ENCODE measurements at regions not wholly inside any gene's neighbourhood (a gene's known extent, or its start where the extent isn't known, plus 50 kb on each side); places are given as distances from the start of the nearest gene placed in this dataset.

- intact Hi-C loops (cut with DNase I): no loop called here
- H3K36me3 ChIP-seq (replicated peaks in 1 of 2; ENCODE audit: insufficient read depth in 1 of 2, low read depth in 2 of 2): no peaks in the 10 kb centered on the region
- H3K9me3 ChIP-seq: no peaks in the 10 kb centered on the region
- no peaks in the 10 kb centered on the region for H3K27me3 ChIP-seq
- TF ChIP-seq POLR2A (IDR thresholded peaks at IDR 0.05): no peak
- no peak for TF ChIP-seq CTCF (IDR thresholded peaks at IDR 0.05)
- H3K27ac ChIP-seq: no peak overlapping the region
- no peak for DNase-seq
- WGBS, 2 donors: 43 to 67% methylated on average over 1 of the region's 1 CpG
- H3K4me3 ChIP-seq: no peak overlapping the region
- no peaks in the 10 kb centered on the region for H3K4me1 ChIP-seq
- ATAC-seq: no peak
Measured at GRCh38 chr4:148716431-148717052, 274.3 kb upstream of the NR3C2 start.

- TF ChIP-seq POLR2A (IDR thresholded peaks at IDR 0.05): no peak
- no peak for TF ChIP-seq CTCF (IDR thresholded peaks at IDR 0.05)
- Histone ChIP-seq H3K9me3 (no peaks in the 10 kb centered on the region), H3K27me3 (no peaks in the 10 kb centered on the region), H3K27ac (no peak overlapping the region), H3K4me3 (no peak overlapping the region), H3K4me1 (peaks cover 3% of the 10 kb centered on the region), H3K36me3 (replicated peaks in 1 of 2; ENCODE audit: insufficient read depth in 1 of 2, low read depth in 2 of 2) (no peaks in the 10 kb centered on the region)
- no peak for DNase-seq
- intact Hi-C loops (cut with DNase I): no loop called here
- WGBS, 2 donors: 70 to 83% methylated on average over 1 of the region's 1 CpG
- ATAC-seq: no peak
Measured at GRCh38 chr4:148704291-148704690, 262.1 kb upstream of the NR3C2 start.

- H3K4me3 ChIP-seq: no peak overlapping the region
- no peak for TF ChIP-seq POLR2A (IDR thresholded peaks at IDR 0.05)
- TF ChIP-seq CTCF (IDR thresholded peaks at IDR 0.05): no peak
Measured at GRCh38 chr4:148694702-148695101, 252.5 kb upstream of the NR3C2 start.

GRCh38 chr4:148693913-148694649, 251.9 kb upstream of the NR3C2 start:
- H3K27ac ChIP-seq: no peak overlapping the region
- no peaks in the 10 kb centered on the region for H3K4me1 ChIP-seq
- no peaks in the 10 kb centered on the region for H3K27me3 ChIP-seq
- TF ChIP-seq POLR2A (IDR thresholded peaks at IDR 0.05) (no peak), CTCF (IDR thresholded peaks at IDR 0.05) (no peak)
- ATAC-seq (no peak), DNase-seq (no peak)
- no peaks in the 10 kb centered on the region for H3K9me3 ChIP-seq
- intact Hi-C loops (cut with DNase I): no loop called here
- no peaks in the 10 kb centered on the region for H3K36me3 ChIP-seq (replicated peaks in 1 of 2; ENCODE audit: insufficient read depth in 1 of 2, low read depth in 2 of 2)
- WGBS, 2 donors: 76 to 78% methylated on average over 2 of the region's 2 CpGs
- H3K4me3 ChIP-seq: no peak overlapping the region

More at GRCh38 chr4:148694702-148695101, 252.5 kb upstream of the NR3C2 start:
- no peak overlapping the region for H3K27ac ChIP-seq
- H3K9me3 ChIP-seq: no peaks in the 10 kb centered on the region
- DNase-seq (no peak), ATAC-seq (no peak)
- H3K36me3 ChIP-seq (replicated peaks in 1 of 2; ENCODE audit: insufficient read depth in 1 of 2, low read depth in 2 of 2): no peaks in the 10 kb centered on the region
- no peaks in the 10 kb centered on the region for H3K27me3 ChIP-seq
- WGBS, 2 donors: 83 to 85% methylated on average over 5 of the region's 5 CpGs
- H3K4me1 ChIP-seq: no peaks in the 10 kb centered on the region
- intact Hi-C loops (cut with DNase I): no loop called here

- 83 to 87% methylated on average over 7 of the region's 7 CpGs for WGBS, 2 donors
- Histone ChIP-seq H3K4me3 (no peak overlapping the region), H3K9me3 (no peaks in the 10 kb centered on the region), H3K27ac (no peak overlapping the region), H3K27me3 (no peaks in the 10 kb centered on the region), H3K36me3 (replicated peaks in 1 of 2; ENCODE audit: insufficient read depth in 1 of 2, low read depth in 2 of 2) (no peaks in the 10 kb centered on the region), H3K4me1 (no peaks in the 10 kb centered on the region)
- TF ChIP-seq POLR2A (IDR thresholded peaks at IDR 0.05): no peak
- no peak for TF ChIP-seq CTCF (IDR thresholded peaks at IDR 0.05)
- DNase-seq (no peak), ATAC-seq (no peak)
- intact Hi-C loops (cut with DNase I): no loop called here
Measured at GRCh38 chr4:148692242-148692641, 250.0 kb upstream of the NR3C2 start.
